T-helper 2 cell treated with Interferon-gamma antibody and Interleukin-4, amounts not matched to agents 5 μg/mL and 100 μg/mL, for 36 hours (primary cell): ENCODE measurements at regions not wholly inside any gene's neighbourhood (a gene's known extent, or its start where the extent isn't known, plus 50 kb on each side); places are given as distances from the start of the nearest gene placed in this dataset.
A peak's percentile ranks its signal among the peaks of the same experiment; 100 is the strongest.
"Not testable (repeated sequence)": the region's sequence is repeated elsewhere in the genome, so short reads cannot be mapped to it uniquely, and the experiment has no call there.

Source experiments
- DNase-seq: peaks from one replicate; pipeline ENCODE4 v3.0.0; 2021; ENCODE audit warnings: low spot score
- H3K27ac Mint-ChIP-seq: one replicate; pipeline ENCODE4 v1.8.0; 2021; ENCODE audit warnings: mild to moderate bottlenecking, mixed read lengths
- H3K27me3 Mint-ChIP-seq: one replicate; pipeline ENCODE4 v1.8.0; 2021; ENCODE audit warnings: low read depth, mixed read lengths
- H3K36me3 Mint-ChIP-seq: one replicate; pipeline ENCODE4 v1.8.0; 2021; ENCODE audit warnings: low read depth, mixed read lengths
- H3K4me1 Mint-ChIP-seq: one replicate; pipeline ENCODE4 v1.8.0; 2021; ENCODE audit warnings: low read depth, mixed read lengths
- H3K4me3 Mint-ChIP-seq: one replicate; pipeline ENCODE4 v1.8.0; 2022; ENCODE audit warnings: mild to moderate bottlenecking, moderate library complexity, mixed read lengths
- H3K9me3 Mint-ChIP-seq: one replicate; pipeline ENCODE4 v1.8.0; 2021; ENCODE audit warnings: mixed read lengths

DNA sequence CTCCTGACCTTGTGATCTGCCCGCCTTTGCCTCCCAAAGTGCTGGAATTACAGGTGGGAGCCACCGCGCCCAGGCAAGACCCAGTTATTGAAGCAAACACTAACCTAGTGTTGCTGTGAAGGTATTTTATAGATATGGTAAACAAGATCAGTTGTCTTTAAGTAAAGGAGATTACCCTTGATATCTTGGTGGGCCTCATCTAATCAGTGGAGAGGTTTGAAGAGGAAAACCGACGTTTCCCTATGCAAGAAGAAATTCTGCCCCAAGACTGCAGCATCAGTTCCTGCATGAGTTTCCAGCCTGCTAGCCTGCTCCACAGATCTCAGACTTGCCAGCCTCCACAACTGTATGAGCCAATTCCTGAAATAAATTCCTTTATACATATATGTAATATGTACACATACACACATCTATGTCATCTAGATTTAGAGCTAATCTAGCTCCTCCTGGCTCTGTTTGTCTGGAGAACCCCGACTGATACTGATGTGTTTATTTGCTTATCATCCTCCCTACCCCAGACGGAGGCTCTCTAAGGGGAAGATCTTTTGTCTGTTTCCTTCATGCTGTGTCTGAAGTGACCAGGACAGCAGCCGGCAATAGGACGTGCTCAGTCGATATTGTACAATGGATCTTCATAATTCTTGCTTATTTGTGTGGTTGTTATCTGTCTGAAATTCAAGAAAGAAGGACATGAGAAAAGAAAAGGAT, 90.9 kb downstream of the IER5 start:
- DNase-seq, result no peak
- Mint-ChIP-seq H3K4me1 (peaks cover 12% of the 10 kb centered on the region), H3K36me3 (no peaks in the 10 kb centered on the region), H3K9me3 (no peaks in the 10 kb centered on the region), H3K27me3 (peaks cover 24% of the 10 kb centered on the region), H3K27ac (no peak overlapping the region), H3K4me3 (peak overlapping the region; percentile 3)

DNA sequence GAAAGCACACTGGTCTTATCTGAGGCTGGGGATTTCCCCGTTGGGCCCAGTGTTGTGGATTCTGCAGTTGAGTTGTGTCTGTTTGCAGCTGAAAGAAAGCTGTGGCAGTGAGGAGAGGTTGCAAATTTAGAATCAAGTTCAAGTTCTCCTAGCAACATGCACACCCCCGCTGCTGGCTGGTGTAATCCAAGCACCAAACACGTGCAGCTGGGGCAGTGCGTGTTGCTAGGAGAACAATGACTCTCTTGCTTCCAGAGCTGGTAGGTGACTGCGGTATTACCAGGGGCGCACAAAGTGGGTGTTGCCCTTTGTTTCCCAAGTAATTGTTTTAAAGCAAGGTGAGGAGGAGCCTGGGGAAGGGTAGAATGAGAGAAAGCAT, 91.5 kb downstream of the IER5 start:
- DNase-seq, result peak; percentile 38
- Mint-ChIP-seq H3K4me3 (peak overlapping the region; percentile 3), H3K27ac (no peak overlapping the region), H3K9me3 (no peaks in the 10 kb centered on the region), H3K4me1 (peaks cover 11% of the 10 kb centered on the region), H3K27me3 (peaks cover 24% of the 10 kb centered on the region), H3K36me3 (no peaks in the 10 kb centered on the region)

DNA sequence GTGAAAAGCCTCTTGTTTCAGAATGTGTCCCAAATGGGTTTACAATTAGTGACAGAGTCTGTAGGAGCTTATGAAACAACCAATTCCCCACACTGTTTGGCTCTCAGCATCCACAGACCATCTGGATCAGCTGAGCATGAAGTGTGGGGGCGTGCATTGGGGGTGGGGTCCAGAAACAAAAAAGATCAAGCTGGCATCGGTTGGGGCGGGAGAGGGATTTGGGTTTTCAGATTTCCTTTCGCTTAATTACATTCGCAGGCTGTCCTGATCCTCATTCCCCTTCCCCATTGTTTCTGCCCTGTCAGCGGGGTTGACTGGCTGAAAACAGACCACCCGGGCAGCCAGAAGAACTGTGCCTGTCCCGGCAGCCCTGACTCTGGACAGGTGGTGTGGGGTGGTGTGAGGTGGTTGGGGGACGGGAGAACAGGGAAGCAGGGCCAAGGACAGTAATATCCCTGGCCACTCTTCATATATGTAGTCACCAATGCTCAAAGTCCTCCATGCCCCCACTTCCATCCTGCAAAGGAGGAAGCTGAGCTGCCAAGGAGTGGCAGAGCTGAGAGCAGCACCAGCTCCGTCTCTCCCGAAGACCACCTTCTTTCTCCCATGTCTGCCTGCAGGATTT, 92.0 kb downstream of the IER5 start:
- no peak overlapping the region for H3K4me3 Mint-ChIP-seq
- no peak overlapping the region for H3K27ac Mint-ChIP-seq
- H3K27me3 Mint-ChIP-seq, result peaks cover 24% of the 10 kb centered on the region
- no peak for DNase-seq
- H3K9me3 Mint-ChIP-seq, result no peaks in the 10 kb centered on the region
- H3K4me1 Mint-ChIP-seq, result peaks cover 11% of the 10 kb centered on the region
- H3K36me3 Mint-ChIP-seq, result no peaks in the 10 kb centered on the region

DNA sequence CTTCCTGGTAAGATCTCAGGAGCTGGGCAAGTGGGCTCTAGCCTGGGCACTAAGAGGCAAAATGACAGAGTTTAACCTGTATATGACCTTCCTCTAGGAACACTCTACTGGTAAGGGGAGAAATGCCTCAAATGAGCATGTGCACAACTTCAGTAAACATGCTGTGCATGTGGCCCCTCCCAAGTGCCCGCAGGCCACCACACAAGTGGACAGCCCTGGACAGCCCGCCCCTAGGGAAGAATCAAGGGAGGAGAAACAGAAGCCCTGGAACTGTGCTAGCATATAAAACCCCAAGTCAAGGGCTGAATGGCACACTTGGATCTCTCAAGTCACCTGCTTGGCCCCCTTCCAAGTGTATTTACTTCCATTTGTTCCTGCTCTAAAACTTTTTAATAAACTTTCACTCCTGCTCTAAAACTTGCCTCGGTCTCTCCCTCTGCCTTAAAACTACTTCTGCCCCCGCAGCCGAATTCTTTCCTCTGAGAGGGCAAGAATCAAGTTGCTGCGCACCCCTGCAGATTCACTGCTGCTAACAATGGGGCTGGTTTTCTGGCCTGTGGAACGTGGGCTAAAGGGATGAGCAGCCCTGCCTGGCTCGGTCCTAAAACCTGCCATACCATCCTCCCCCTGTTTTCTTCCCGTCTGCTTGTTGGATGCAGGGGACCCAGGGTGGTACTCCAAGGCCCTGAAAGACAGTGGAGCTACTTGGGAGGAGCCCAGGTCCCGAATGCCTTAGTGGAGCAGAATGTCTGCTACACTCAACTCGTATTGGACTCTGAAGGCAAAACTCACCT, 93.5 kb downstream of the IER5 start:
- H3K4me3 Mint-ChIP-seq, result no peak overlapping the region
- DNase-seq, result no peak
- H3K27me3 Mint-ChIP-seq, result peaks cover 27% of the 10 kb centered on the region
- no peaks in the 10 kb centered on the region for H3K9me3 Mint-ChIP-seq
- H3K27ac Mint-ChIP-seq, result no peak overlapping the region
- H3K4me1 Mint-ChIP-seq, result peaks cover 11% of the 10 kb centered on the region
- no peaks in the 10 kb centered on the region for H3K36me3 Mint-ChIP-seq

DNA sequence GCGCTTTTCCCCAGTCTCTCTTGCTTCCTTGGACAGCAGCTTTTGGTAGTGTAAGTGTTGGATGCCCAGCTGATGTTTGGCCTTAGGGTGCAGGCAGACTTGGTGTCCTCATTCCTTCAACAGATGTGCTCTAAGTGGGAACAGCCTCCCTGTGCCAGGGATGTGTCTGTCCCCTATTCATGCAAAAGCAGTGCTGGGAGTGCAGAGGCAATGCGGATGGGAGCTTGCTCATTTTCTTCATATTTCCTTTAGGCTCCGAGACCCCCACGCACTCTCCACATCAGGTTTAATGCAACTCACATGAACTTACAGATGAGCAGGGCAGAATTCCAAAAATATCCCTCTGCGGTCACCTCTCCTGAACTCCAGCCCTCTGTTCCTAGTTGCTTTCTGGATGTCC, 96.1 kb downstream of the IER5 start:
- H3K9me3 Mint-ChIP-seq, result no peaks in the 10 kb centered on the region
- H3K4me3 Mint-ChIP-seq, result no peak overlapping the region
- H3K36me3 Mint-ChIP-seq, result no peaks in the 10 kb centered on the region
- H3K27ac Mint-ChIP-seq, result no peak overlapping the region
- no peak for DNase-seq
- H3K27me3 Mint-ChIP-seq, result peaks cover 30% of the 10 kb centered on the region
- H3K4me1 Mint-ChIP-seq, result peaks cover 8% of the 10 kb centered on the region

DNA sequence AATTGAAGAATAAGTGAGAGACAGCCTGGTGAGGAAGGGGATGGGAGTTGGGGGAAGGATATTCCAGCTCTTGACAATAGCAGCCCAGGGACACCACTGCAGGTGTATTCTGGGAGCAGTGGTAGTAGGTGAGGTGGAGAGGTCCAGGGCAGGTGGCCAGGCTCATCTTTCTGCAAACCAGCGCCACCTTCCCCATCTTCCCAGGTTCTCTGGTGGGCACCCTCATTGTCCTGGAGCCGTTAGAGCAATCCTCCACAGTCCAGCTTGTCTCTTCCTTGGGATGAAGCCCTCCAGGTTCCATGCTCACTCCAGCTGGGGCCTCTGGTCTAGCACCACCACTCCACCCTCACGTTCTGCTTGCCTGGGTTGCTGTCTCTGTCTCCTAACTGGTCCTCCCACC, 97.0 kb downstream of the IER5 start:
- no peaks in the 10 kb centered on the region for H3K9me3 Mint-ChIP-seq
- no peaks in the 10 kb centered on the region for H3K4me1 Mint-ChIP-seq
- no peak overlapping the region for H3K27ac Mint-ChIP-seq
- H3K36me3 Mint-ChIP-seq, result no peaks in the 10 kb centered on the region
- peaks cover 23% of the 10 kb centered on the region for H3K27me3 Mint-ChIP-seq
- no peak overlapping the region for H3K4me3 Mint-ChIP-seq
- DNase-seq, result no peak

DNA sequence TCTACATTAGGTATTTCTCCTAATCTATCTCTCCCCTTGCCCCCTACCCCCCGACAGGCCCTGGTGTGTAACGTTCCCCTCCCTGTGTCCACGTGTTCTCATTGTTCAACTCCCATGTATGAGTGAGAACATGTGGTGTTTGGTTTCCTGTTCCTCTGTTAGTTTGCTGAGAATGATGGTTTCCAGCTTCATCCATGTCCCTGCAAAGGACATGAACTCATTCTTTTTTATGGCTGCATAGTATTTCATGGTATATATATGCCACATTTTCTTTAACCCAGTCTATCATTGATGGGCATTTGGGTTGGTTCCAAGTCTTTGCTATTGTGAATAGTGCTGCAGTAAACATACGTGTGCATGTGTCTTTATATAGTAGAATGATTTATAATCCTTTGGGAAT, 97.6 kb downstream of the IER5 start:
- H3K4me3 Mint-ChIP-seq, H3K9me3 Mint-ChIP-seq, DNase-seq, H3K27ac Mint-ChIP-seq, H3K36me3 Mint-ChIP-seq, H3K4me1 Mint-ChIP-seq: not testable (repeated sequence)
- H3K27me3 Mint-ChIP-seq, result peaks cover 26% of the 10 kb centered on the region

DNA sequence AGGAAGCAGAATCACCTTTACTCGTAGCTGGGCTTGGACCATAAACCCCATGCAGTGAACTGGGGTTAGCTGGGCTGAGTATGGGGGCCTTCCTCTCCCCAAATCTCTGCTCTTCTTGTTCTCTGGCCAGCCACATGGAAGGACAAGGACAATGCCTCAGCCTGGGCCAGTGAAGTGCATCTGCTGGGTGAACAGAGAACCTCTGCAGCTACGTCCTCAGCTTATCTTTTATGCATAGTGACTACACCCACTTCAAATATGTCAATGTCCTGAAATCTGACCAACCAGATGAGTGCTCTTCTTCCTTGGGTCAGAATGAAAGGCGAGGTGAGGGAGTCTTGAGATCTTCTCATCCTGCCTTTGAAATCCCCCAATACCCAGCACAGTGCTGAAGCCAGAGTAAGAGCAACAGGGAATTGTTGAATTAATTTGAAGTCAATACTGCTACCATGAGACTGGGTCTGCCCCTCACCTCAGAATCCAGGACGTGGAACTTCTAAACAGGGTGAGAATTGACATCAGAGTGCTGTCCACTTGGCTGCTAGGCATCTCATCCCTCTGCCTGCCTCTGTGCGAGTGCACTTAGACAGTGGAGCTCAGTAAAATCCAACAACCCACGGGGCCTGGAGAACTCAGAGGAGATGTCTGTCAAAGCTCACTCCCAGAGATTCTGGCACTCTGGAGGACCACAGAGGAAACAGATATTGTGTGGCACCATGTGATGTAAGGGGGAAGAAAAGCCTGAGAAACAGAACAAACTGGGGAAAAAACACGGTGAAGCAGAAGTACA, 99.0 kb downstream of the IER5 start:
- H3K4me3 Mint-ChIP-seq, result no peak overlapping the region
- H3K27me3 Mint-ChIP-seq, result peaks cover 23% of the 10 kb centered on the region

DNA sequence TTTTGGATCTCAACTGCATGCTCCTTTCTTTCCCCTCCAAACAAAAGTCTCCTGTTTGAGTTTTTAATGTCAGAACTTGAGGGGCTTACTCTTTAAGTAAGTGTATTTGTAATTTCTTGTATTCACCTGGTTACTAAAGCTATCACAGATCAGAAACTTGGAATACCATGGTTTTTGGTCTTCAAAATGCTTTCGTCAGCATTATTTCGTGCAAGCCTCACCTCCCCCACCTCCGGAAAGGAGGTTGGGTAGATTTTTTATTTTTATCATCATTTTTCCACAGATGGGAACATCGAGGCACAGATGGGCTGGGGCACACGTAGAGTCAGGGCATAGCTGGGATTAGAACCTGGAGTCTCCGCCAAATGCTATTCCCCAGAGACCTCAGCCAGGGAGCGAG, 100.7 kb downstream of the IER5 start:
- H3K9me3 Mint-ChIP-seq, result no peaks in the 10 kb centered on the region
- no peak overlapping the region for H3K27ac Mint-ChIP-seq
- H3K27me3 Mint-ChIP-seq, result peaks cover 21% of the 10 kb centered on the region
- DNase-seq, result no peak
- H3K4me3 Mint-ChIP-seq, result no peak overlapping the region
- no peaks in the 10 kb centered on the region for H3K36me3 Mint-ChIP-seq
- H3K4me1 Mint-ChIP-seq, result peaks cover 3% of the 10 kb centered on the region

More for the DNA sequence above, 99.0 kb downstream of the IER5 start:
- H3K36me3 Mint-ChIP-seq, result no peaks in the 10 kb centered on the region
- peaks cover 3% of the 10 kb centered on the region for H3K4me1 Mint-ChIP-seq
- no peaks in the 10 kb centered on the region for H3K9me3 Mint-ChIP-seq
- DNase-seq, result no peak
- no peak overlapping the region for H3K27ac Mint-ChIP-seq

DNA sequence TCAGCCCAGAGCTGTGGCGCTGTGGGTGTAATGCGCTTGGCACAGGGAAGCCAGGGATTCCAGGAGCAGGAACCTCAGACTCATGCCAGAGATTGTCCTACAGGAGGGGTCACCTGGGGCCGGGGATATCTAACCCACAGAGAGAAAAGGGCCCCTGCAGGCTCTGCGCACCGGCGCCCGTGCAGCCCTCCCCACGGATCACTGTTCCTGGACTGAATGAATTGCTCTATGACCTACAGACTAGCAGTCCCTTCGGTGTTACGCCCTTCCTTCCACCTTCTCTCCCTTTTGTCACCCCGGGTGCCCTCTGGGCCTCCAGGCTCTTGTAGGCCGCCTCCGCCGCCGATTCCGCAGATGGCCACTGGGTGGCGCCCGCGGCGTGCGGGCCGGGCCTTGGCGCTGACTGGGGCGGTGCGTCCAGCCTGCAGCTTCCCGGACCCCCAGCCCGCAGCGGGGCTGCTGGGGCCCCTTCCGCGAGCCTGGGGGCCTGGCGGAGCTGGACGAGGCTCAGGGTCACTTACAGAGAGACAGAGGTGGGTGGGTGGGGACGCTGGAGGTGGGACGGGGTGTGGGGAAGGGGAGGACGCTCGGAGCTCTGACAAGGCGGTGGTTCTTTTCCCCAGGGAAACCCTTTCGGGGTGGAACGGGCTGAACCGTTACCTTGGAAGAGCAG, 101.3 kb downstream of the IER5 start:
- Mint-ChIP-seq H3K27me3 (peaks cover 20% of the 10 kb centered on the region), H3K36me3 (no peaks in the 10 kb centered on the region), H3K4me1 (peaks cover 3% of the 10 kb centered on the region), H3K4me3 (no peak overlapping the region), H3K9me3 (no peaks in the 10 kb centered on the region), H3K27ac (no peak overlapping the region)
- peak; percentile 65 for DNase-seq

DNA sequence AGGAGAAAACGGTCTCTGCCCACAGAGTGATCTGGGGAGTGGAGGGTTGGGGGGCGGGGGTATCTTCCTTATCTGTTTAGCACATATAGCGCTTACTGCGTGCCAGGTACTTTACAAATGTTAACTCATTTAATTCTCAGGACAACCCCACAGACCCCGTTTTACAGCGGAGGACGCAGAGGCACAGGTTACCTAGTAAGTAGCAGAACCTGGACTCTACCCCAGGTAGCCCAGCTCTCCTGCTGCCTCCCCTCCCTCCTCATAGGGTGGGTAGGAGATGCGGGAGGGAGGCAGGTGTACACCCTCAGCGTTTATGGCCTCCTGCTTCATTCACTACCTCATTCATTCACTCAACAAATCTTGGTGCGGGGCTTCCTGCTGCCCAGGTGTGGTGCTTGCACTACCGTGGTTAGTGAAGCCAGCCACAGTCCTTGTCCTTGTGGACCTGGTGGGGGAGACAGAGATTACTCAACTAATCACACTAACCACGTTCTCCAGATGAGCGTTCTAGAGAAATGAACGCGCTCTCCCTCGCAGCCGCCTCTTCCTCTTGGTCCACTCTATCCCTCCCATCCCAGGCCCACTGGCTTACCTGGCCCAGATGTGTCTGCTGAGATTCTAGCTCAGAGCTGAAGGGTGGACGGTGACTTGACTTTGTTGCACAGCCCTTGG, 102.0 kb downstream of the IER5 start:
- no peak overlapping the region for H3K4me3 Mint-ChIP-seq
- peaks cover 3% of the 10 kb centered on the region for H3K4me1 Mint-ChIP-seq
- no peak for DNase-seq
- H3K27ac Mint-ChIP-seq, result no peak overlapping the region
- no peaks in the 10 kb centered on the region for H3K9me3 Mint-ChIP-seq
- H3K36me3 Mint-ChIP-seq, result no peaks in the 10 kb centered on the region
- H3K27me3 Mint-ChIP-seq, result peaks cover 20% of the 10 kb centered on the region

DNA sequence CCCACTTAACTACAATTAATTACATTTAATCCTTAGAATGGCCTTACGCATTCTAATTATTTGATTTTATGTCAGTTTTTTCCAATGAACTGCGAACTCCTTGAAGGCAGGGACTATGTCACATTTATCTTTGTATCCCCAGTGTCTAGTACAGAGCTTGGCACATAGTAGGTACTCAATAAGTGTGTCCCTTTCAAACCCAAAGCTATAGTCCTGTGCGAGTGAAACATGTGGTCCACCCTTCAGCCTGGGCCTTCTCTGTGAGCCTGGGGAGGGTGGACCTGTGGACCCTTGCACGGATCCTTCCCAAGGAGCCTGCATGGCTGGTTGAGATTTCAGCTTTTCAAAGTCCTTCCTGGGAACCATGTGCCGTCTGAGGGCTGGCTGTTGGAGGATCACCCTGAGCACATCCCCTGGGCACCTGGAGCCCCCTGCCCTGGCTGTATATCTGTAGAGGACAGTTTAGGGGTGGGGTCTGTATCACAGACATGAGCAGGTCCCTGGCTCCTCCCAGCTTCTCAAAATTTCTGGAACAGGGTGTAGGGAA, 103.1 kb downstream of the IER5 start:
- DNase-seq, result no peak
- H3K4me3 Mint-ChIP-seq, result no peak overlapping the region
- H3K27me3 Mint-ChIP-seq, result peaks cover 14% of the 10 kb centered on the region
- no peaks in the 10 kb centered on the region for H3K36me3 Mint-ChIP-seq
- H3K27ac Mint-ChIP-seq, result no peak overlapping the region
- no peaks in the 10 kb centered on the region for H3K9me3 Mint-ChIP-seq
- peaks cover 3% of the 10 kb centered on the region for H3K4me1 Mint-ChIP-seq

DNA sequence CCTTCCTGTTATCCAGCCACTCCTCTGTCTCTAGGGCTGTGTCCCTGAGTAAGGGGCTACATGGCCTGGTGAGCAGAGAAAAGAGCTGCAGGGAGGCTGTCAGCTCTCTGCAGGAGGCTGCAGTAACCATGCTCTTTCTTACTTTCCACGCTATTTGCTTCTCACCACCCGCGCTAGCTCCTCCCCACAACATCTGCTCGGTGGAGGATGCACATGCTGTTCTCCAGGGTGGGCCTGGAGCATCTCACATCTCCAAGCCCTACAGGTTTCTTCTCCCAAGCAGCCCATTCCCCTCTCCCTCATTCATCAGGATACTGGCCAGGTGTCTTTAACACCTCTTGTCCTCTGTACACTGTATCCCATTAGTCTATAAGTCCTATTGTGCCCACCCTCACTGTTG, 103.8 kb downstream of the IER5 start:
- H3K27ac Mint-ChIP-seq, result no peak overlapping the region

More for the DNA sequence above, 103.8 kb downstream of the IER5 start:
- Mint-ChIP-seq H3K4me3 (no peak overlapping the region), H3K27me3 (peaks cover 9% of the 10 kb centered on the region), H3K9me3 (no peaks in the 10 kb centered on the region), H3K4me1 (peaks cover 3% of the 10 kb centered on the region), H3K36me3 (no peaks in the 10 kb centered on the region)
- DNase-seq, result no peak
